Nucleus accumbens (tissue), 56 donors: ENCODE measurements at regions not wholly inside any gene's neighbourhood (a gene's known extent, or its start where the extent isn't known, plus 50 kb on each side); places are given as distances from the start of the nearest gene placed in this dataset.
A peak's percentile ranks its signal among the peaks of the same experiment; 100 is the strongest.

Experiments
- DNase-seq, 56 donors: peaks; one replicate each; lab custom pipeline; 2025; lab: John Stamatoyannopoulos, UW

DNA sequence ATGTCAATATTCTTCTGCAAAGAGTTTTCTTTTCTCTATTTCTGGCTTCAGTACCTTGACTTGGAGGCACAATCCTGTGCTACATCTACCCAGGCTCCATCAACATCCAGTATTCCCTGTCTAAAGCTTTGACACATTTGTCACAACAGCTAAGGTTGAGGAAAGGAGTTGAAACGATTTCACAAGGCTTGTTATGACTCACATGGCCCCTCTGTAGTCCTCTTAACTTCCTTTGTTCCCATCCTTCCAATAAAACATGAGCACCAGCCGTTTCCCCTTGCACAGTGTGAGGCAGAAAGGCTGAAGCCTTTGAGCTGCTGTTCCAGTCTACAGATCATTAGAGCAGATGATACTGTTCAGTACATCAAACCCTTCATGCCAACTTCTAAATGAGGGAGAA lies 163.0 kb upstream of the TMCO5A start:
- DNase-seq = peak in 1 of 56 donors; percentile 9

DNA sequence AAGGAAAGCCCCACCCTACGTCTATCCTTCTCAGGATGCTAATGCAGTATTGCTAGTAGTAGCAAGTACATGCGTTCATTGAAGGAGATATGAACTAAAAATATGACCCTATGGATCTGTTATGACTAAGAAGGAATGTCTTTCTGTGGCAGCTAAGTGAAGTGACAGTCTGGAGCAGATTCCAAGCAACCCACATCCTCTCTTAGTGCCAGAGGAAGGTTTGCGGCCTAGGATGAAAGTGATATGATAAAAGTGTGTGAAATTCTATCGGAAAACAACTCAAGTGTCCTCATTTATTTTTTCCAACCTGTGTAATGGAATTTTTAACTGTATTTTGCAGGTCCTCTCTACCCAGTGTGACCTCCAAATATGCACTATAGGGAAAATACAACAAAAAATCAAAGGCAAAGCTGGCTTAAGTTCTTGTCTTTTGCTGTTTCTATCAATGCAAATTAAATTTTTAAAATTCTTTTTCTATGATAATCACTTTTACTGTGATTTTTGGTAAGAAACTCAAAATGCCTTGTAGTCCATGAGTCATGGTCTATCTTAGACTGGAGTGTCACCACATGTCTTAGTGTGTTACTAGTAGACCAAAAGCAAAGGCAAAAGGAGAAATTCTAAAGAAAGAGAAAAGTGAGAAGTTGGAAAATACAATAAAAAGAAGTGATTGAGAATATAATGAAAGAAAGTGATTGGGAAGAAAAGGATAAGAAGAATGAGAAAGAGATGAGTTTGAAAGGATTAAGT lies 161.2 kb upstream of the TMCO5A start:
- DNase-seq = no peak

DNA sequence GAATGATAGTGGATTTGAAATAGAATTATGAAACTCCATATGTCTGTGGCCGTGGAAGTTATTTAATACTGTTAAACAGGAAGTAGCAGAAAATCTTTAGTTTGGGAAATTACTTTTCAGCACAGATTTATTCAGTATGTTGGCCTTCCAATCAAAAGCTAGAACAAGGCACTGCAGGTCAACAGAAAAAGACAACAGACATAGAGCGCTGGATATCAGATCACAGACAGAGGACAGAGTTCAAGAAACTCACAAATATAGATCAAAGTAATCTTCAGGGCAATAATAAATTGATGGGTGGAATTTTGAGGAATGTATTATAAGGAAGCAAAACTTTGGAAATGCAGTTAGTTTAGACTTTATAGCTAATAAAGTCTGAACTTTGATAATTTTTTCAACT lies 159.5 kb upstream of the TMCO5A start:
- DNase-seq = no peak

DNA sequence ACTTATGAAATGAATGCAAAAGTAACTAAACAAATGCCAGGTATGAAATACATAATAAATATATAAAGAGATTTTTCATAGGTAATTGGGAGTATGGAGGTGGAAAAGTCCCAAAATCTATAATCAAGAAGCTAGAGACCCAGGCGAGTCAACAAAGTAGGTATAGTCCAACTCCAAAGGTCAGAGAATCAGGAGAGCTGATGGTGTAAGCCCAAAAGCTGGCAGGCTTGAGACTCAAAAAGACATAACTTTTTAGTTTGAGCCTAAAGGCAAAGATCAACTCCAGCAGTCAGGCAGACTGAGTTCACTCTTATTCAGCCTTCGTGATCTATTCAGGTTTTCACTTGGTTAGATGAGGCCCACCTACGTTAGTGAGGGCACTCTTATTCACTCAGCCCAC lies 157.4 kb upstream of the TMCO5A start:
- no peak for DNase-seq

DNA sequence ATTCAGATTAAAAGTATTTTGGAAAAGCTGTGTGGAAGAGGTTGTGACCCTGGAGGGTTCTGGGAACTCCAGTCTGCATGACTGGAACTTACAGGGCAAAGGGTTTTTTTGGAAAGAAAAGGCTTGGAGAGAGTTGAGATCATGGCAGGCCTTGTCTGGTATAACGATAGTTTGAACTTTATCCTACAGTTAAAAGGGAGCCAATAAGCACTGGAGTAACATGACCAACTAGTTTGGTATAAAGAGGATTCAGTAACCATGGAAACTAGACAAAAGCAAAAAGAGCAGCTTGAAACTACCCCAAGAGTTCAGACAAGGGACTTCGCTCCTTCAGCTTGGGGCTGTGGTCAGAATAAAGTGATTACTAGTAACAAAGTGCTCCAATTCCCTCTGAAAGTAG lies 151.2 kb upstream of the TMCO5A start:
- DNase-seq = no peak

DNA sequence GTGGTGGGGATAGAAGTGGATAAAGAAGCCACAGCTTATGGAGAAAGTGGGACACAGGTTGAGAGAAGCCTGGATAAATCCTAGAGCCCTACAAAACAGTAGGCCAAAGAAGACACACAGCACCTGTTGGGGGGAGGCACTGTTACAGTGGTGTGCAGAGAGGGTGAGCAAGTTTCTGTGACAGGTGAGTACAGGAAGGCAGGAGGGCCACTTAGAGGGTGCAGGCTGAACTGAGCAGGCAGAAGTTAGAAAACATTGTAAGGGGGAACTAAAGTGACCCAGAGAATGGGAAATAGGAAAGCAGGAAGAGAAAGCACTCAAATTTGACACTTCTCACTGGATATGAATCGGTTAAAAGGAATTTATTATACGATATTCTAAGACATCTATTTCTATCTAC lies 146.1 kb upstream of the TMCO5A start:
- DNase-seq = no peak

DNA sequence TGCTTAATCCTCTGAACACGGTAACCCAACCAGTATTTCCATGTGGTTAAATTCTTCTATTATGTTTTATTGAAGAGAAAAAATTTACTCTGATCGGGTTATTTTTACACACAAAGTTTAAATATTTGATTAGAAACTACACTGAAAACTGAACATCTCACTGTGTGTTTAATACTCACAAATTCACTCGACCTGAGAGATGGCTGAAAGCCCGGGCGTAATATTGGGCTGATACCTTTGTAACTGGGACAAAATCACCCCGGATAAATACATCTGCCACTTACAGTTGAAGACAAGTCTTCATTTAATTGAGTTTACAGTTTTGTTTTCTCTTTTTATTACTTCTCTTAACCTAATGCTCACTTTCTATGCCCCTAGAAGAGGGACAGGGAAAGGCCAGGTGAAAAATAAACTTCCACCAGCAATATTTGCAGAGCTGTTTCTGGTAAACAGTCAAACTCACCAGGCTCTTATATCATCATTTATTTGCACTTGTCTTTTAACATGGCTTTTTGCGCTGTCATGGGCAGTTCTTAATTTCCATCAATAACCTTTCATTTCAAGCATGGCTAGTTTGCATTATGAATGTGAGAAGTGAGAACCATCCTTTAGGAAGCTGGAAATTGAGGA lies 145.6 kb upstream of the TMCO5A start:
- DNase-seq = no peak

DNA sequence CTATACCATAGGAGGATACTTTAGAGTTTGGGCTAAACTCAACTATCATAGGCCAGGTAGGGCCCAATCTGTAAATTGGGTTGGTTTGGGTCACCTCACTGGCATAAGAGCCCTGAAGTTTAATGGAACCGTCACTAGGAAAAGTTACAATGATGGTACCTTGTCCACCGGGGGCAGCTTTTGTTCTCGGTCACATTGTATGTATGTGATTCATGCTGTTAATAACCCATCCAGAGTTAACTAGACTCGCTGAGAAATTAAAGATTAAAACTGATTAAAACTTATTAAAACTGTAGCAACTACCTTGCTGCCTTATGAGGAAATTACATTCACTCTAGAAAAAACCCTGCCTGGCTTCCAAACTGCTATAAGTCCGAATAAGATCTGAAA lies 145.0 kb upstream of the TMCO5A start:
- DNase-seq = no peak

DNA sequence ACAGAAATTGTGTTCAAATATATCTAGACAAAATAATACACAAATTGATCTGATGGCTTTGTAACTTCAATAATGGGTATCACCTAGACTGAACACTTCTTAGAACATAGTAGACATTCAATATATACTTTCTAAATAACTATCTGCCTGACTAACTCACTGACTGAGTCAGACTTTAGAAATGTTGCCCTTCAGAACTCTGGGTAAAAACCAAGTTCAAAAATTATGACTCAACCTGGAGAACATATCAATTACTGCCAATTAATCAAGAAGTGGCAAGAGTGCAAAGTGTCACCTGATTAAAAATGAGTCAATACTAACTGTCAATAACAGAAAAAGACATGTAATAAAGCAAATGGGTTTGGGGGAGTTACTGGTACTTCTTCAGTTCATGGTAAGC lies 144.6 kb upstream of the TMCO5A start:
- DNase-seq = no peak

DNA sequence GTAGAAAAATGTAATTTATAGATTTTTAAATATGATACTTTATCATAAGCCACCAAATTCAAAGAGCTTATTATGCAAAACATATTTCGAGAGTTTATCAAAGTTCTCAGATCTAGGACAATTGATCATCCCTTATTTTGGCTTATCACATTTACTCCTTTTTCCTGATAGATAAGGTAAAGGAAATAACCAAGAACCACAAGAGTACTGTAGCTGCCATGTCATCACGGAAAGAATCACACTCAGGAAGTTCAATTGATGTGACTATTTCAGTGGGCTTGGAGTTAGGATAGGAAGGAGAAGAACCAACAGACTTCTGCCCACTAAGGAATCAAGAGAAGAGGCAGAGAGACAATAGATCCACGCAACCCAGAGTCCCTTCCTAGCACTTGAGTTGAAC lies 142.7 kb upstream of the TMCO5A start:
- DNase-seq = no peak

DNA sequence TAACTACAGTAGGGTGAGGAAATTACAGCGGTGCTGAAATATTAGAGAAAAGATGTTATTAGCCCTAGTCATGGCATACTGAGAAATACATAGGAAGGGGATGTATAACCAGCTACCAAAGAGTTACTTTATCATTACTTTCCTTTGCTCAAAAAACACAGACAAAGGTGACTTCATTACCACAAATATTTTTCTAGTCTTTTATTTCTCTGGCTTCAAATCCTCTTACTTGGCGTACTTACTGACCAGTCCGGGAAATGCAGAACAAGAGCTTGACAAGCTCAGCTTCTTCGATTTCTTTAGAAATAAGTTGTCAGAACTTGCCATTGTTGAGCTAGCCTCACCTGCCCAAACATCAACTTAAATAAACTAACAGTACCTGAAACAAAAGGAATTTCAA lies 142.1 kb upstream of the TMCO5A start:
- no peak for DNase-seq

DNA sequence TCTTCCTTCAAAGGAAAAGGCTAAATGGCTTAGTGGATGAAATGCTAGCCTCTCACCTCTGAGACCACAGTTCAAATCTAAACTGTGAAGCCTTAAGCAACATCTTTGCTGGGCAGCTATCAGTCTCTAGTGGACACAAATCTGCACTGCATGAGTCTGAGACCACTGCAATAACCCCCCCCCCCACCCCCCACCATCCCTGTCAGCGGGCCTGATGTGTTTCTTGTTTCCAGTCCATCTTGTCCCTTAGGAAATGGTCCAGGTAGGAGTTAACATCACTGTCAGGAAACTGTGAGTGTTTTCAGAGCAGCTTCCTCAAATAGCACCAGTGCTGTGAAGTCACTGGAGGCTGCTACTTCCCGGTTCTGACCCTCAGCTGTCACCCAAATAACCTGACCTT lies 140.6 kb upstream of the TMCO5A start:
- DNase-seq = no peak

DNA sequence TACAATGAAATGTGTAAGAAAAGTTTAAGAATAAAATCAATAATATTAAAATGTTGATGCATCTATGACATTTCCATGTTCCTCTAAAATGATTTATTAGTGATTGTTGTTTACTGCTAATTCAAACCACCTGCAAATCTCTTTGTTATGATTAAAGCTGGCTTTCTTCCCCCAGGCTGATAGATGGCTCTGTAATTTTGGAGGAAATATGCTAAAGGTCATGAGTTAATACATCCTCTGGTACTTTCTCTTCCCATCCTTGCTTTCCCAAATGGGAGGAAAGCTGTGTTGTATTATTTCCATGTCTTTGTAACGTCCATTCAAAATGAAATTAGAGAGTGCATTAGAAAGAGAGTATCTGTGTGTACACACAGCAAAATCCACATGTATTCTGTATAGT lies 139.5 kb upstream of the TMCO5A start:
- DNase-seq = no peak

DNA sequence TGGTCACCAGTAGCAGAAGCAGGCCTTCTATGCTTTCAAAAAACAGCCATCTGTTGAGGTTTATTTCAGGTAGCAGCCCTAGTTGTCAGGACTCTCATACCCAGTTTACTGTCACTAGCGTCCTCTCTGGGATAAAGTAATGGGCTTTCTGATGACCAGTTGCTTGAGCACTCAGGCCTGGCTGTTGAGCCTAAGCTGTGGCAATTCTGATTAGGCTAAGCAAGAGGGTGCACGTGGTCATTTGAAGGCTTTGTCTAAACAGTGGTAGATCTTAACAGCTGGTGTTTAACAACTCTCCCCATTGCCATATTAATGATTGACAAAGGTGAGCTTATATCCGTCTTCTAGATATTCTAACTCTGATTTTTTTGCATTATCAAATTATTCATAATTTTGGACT lies 132.9 kb upstream of the TMCO5A start:
- no peak for DNase-seq

DNA sequence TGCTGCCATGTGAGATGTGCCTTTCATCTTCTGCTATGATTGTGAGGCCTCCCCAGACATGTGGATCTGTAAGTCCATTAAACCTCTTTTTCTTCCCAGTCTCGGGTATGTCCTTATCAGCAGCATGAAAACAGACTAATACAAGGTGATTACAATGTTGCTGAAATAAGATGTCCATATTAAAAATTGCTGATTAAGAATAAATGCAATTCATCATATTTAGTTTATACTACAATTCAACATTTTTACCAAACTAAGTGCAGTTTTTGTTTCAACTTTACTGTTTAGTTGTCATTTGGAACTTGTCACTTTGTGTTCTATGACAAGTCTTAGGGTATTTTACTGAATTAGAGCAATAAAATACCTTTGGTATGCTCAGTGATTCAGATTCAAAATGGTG lies 127.6 kb upstream of the TMCO5A start:
- DNase-seq = no peak

DNA sequence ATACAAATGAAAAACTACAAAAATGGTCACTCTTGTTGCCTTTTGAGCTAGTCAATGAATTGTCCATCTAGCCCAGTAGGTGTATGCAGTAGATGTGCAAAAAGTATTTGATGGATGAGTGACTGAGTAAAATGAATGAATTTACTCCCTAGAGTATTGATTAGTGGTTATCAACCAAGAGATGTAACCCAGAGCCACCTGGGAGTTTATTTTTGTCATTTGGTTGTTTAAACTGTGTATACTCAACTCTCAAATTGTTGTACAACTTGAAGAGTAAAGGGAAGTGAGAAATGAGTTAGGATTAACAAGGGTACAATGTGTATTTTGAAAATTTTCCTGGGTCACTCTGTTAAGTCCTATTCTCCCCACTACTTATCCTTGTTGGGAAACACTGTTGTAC lies 124.1 kb upstream of the TMCO5A start:
- DNase-seq = no peak

DNA sequence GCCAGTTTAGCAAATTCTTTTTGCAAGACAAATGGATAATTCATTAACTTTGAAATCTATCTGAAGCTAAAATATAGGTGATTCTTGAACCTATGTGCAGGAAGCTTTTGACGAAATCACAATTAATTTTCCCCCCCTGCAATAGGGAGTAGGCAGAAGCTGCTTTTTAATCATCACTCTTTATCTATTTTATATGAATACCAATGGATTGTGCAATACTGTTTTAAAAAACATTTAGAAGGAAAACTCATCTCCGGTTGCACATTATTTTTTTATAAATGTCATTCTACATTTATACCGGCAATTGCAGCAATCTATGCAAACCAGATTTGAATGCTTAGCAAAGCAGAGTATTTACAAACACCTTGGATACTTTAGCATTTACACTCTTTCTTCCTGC lies 121.1 kb upstream of the TMCO5A start:
- no peak for DNase-seq

DNA sequence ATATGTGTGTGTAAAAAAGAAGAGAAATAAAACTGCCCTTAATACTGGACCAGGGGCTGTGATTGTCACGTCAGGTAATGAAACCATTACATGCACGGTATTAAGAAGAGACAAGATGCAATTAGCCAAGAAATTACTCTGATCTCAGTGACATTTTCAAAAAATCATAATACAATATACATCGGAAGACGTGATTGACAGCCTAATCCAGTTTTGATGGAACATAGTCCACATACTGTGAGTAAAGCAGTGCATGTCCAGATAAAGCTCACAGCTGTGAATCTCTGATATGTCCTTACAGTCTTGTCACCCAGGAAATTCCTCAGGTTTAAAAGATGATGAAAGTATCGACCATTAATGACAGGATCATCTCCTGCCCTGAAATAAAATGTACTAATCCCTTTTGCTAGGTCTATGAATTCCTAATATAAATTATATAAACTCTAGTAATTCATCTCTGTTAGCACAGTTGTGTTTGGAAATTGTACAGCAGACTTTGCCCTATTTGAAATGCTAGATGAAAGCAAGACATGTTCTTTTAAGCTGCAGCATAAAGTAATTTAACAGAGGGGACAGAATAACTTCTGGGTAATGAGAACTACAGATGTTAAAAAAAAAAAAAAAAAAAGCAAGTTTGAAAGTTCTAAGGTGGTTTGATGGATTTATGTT lies 119.5 kb upstream of the TMCO5A start:
- DNase-seq = no peak

DNA sequence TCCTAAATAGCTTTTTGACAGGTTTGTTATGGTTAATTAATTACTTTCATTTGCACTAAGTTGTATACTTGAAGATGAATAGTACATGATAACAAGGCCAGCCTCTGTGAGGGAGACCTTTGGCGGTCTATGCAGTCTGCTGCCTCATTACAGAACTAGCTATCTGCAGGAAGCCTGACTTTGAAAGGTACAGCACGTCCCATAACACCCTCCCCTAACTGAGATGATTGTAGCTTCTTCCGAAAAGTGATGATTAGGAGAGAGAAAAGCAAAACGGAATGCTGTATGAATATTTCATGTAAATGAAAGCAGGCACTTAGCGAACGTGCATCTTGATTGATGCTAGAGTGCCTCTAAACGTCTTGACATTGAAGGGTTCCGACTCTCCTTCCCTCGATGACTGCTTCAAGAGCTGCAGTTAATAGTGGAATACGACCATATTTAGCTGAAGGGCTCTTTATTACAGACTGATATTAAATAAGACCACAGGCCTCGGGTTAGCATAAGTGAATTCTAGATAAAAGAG lies 116.2 kb upstream of the TMCO5A start:
- DNase-seq = peak in 3 of 56 donors; percentile 3 to 9 (median 5)

DNA sequence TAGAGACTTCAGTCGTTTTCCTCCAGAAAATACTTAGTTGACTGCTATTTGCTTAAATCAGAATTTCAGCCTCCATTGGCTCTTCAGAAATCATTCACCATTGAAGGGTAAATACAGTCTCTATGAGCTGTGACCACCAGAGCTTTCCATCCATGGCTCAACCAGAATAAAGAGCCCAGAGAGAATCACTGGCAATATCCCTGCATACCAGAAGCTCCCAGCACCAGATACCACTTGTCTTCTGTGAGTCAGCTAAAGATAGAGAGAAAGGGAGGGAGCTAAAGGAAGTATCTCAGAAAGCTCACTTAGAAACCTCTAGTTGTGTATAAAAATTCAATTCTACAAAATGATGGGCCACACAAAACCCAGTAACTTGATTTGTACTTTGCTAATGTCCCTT lies 115.2 kb upstream of the TMCO5A start:
- no peak for DNase-seq

DNA sequence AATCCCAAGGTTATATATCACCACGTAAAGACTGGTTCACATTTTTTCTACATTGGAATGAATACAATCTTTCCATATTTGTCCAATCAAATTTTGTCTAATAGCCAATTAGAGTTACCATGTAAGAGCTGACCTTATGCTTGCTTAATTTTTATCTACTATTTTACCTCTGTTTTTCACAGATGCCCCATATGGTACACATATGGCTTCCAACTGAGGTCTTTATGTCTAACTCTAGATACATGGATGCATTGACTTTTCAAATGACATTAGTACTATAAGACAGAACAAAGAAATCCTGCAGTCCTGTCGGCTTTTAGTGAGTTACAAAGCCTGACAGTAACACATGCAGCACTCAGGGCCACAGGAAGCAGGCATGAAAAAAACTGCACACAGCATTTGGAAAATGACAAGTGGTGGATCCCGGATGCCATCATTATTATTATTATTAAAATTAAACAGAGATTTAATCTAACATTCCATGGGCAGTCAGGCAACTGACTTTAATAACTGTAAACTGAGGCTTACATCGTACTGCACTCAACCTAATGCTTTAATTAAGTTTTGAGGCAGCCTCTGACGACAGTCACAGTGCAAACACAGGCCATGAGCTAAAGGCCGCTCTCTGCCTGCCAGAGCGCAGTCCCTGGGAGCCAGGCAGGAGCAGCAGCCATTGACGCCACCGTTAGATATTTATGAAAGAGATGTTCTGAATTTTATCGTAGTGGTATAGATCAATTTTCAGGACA lies 113.9 kb upstream of the TMCO5A start:
- DNase-seq = no peak
